ENCODE measurements at regions not wholly inside any gene's neighbourhood (a gene's known extent, or its start where the extent isn't known, plus 50 kb on each side); places are given as distances from the start of the nearest gene placed in this dataset.
A peak's percentile ranks its signal among the peaks of the same experiment; 100 is the strongest.

GRCh38 chr3:151644020-151644620, 89.6 kb upstream of the AADACL2 start (continued):
- TF ChIP-seq MBD1 (CRISPR knock-in tag; IDR thresholded peaks at IDR 0.05), result no peak
- TF ChIP-seq KLF6 (CRISPR knock-in tag; IDR thresholded peaks at IDR 0.05; ENCODE audit: borderline replicate concordance), result no peak
- peak; percentile 35; the same call in 1 of the 2 replicates for TF ChIP-seq ZNF316 (IDR thresholded peaks at IDR 0.05)
- TF ChIP-seq SRSF9 (IDR thresholded peaks at IDR 0.05; ENCODE audit: borderline replicate concordance, low read depth, low read length), result no peak

GRCh38 chr3:151639418-151639740, 94.3 kb upstream of the AADACL2 start:
- no peak for DNase-seq (ENCODE audit: extremely low read depth in 1 of 4, low spot score in 3 of 4)
- in situ Hi-C loops (cut with MboI), result no loop called here
- Histone ChIP-seq H3K9me3 (replicated peaks; ENCODE audit: control insufficient read depth, insufficient read depth, low read depth, low read length) (no peaks in the 10 kb centered on the region), H3K79me2 (ENCODE audit: control insufficient read depth, insufficient read depth, low read length) (no peaks in the 10 kb centered on the region), H3K4me2 (ENCODE audit: insufficient read depth, low read length) (no peak overlapping the region), H3K9ac (ENCODE audit: insufficient read depth in 1 of 2, low read depth in 2 of 2, low read length in 2 of 2) (no peak overlapping the region), H3K27ac (ENCODE audit: extremely low read depth, low read depth, low read length) (no peak overlapping the region), H3K27me3 (ENCODE audit: control insufficient read depth in 2 of 2, insufficient read depth in 2 of 2, low read length in 2 of 2) (no peaks in the 10 kb centered on the region), H3K9me1 (ENCODE audit: control insufficient read depth, insufficient read depth, low read length) (no peaks in the 10 kb centered on the region), H3K4me1 (replicated peaks in 1 of 2; ENCODE audit: control insufficient read depth in 2 of 2, insufficient read depth in 2 of 2, low read length in 2 of 2) (no peaks in the 10 kb centered on the region), H3K4me3 (no peak overlapping the region), H4K20me1 (replicated peaks; ENCODE audit: control insufficient read depth, insufficient read depth, low read length) (no peaks in the 10 kb centered on the region), H3K36me3 (ENCODE audit: control insufficient read depth, insufficient read depth, low read length) (no peaks in the 10 kb centered on the region), H2AFZ (ENCODE audit: low read depth, low read length) (peak overlapping the region; percentile 61; the same call in 1 of the 2 replicates)
- ChIA-PET POLR2A (no interaction called here), CTCF (ENCODE audit: low intra/inter-chr PET ratio) (no interaction called here)
- 24% methylated on average over 2 of the region's 2 CpGs for WGBS (ENCODE audit: insufficient coverage, low coverage, missing lambda C conversion rate)
- ATAC-seq, result no peak
- no TSS peak for BruUV-seq (replicated peaks)
- peak; percentile 54 for FAIRE-seq
- intact Hi-C loops (cut with micrococcal nuclease), result no loop called here
- no peak for TF ChIP-seq XRCC5 (IDR thresholded peaks at IDR 0.05; ENCODE audit: low read depth, low read length)
- TF ChIP-seq RFX1 (IDR thresholded peaks at IDR 0.05), result no peak
- no peak for TF ChIP-seq KLF6 (CRISPR knock-in tag; IDR thresholded peaks at IDR 0.05; ENCODE audit: borderline replicate concordance)
- no peak for TF ChIP-seq TEAD4 (IDR thresholded peaks at IDR 0.05; ENCODE audit: low read length)
- TF ChIP-seq TEAD4 (CRISPR knock-in tag; IDR thresholded peaks at IDR 0.05; ENCODE audit: borderline replicate concordance), result no peak
- TF ChIP-seq FOXK1 (CRISPR knock-in tag; IDR thresholded peaks at IDR 0.05; ENCODE audit: borderline replicate concordance), result no peak
- no peak for TF ChIP-seq MTF1 (CRISPR knock-in tag; IDR thresholded peaks at IDR 0.05; ENCODE audit: borderline replicate concordance)
- TF ChIP-seq ZBTB8A (IDR thresholded peaks at IDR 0.05; ENCODE audit: partially characterized antibody), result no peak
- TF ChIP-seq ZNF398 (CRISPR knock-in tag; IDR thresholded peaks at IDR 0.05), result no peak
- TF ChIP-seq MCM7 (IDR thresholded peaks at IDR 0.05), result no peak
- no peak for TF ChIP-seq ATF4 (CRISPR knock-in tag; IDR thresholded peaks at IDR 0.05)
- no peak for TF ChIP-seq RCOR1 (IDR thresholded peaks at IDR 0.05; ENCODE audit: borderline replicate concordance in 1 of 2, low read depth in 2 of 2, low read length in 2 of 2)
- TF ChIP-seq ZNF644 (tag; IDR thresholded peaks at IDR 0.05; ENCODE audit: low read depth), result no peak
- TF ChIP-seq BACH1 (tag; IDR thresholded peaks at IDR 0.05), result no peak
- no peak for TF ChIP-seq SMAD2 (IDR thresholded peaks at IDR 0.05; ENCODE audit: low read depth, low read length)
- no peak for TF ChIP-seq ZNF184 (CRISPR knock-in tag; IDR thresholded peaks at IDR 0.05)
